Activated T-cell treated with anti-CD3 and anti-CD28 coated beads for 4 hours (primary cell): ENCODE measurements at regions not wholly inside any gene's neighbourhood (a gene's known extent, or its start where the extent isn't known, plus 50 kb on each side); places are given as distances from the start of the nearest gene placed in this dataset.

Experiments used
- DNase-seq: peaks from one replicate; pipeline ENCODE4 v3.0.0-alpha.2; 2020

GRCh38 chrX:107502316-107502715, 52.9 kb downstream of the FRMPD3 start:
- DNase-seq, result no peak

GRCh38 chrX:107504006-107504405, 54.6 kb downstream of the FRMPD3 start:
- DNase-seq, result no peak

- DNase-seq, result no peak
Measured at GRCh38 chrX:107505223-107505622, 55.8 kb downstream of the FRMPD3 start.

GRCh38 chrX:107506596-107507031, 57.2 kb downstream of the FRMPD3 start:
- no peak for DNase-seq

- no peak for DNase-seq
Measured at GRCh38 chrX:107507093-107507743, 57.8 kb downstream of the FRMPD3 start.

GRCh38 chrX:107507744-107508117, 58.3 kb downstream of the FRMPD3 start:
- no peak for DNase-seq

GRCh38 chrX:107508925-107509324, 59.5 kb downstream of the FRMPD3 start:
- DNase-seq, result no peak

- no peak for DNase-seq
Measured at GRCh38 chrX:107514944-107515343, 65.5 kb downstream of the FRMPD3 start.

- no peak for DNase-seq
Measured at GRCh38 chrX:107521877-107522586, 72.6 kb downstream of the FRMPD3 start.

GRCh38 chrX:107522901-107523300, 73.4 kb downstream of the FRMPD3 start:
- no peak for DNase-seq

- DNase-seq, result no peak
Measured at GRCh38 chrX:107526141-107526540, 76.7 kb downstream of the FRMPD3 start.

GRCh38 chrX:107530141-107530540, 80.7 kb downstream of the FRMPD3 start:
- DNase-seq, result no peak

- peak; percentile 0 for DNase-seq
Measured at GRCh38 chrX:107537815-107538214, 88.4 kb downstream of the FRMPD3 start.

GRCh38 chrX:107541244-107541643, 87.1 kb upstream of the PRPS1 start:
- DNase-seq, result no peak

GRCh38 chrX:107542040-107542439, 86.3 kb upstream of the PRPS1 start:
- no peak for DNase-seq

GRCh38 chrX:107542500-107542899, 85.8 kb upstream of the PRPS1 start:
- no peak for DNase-seq

- DNase-seq, result no peak
Measured at GRCh38 chrX:107547621-107548020, 80.7 kb upstream of the PRPS1 start.

GRCh38 chrX:107548775-107549174, 79.5 kb upstream of the PRPS1 start:
- no peak for DNase-seq

- no peak for DNase-seq
Measured at GRCh38 chrX:107549504-107549903, 78.8 kb upstream of the PRPS1 start.

GRCh38 chrX:107551546-107551945, 76.8 kb upstream of the PRPS1 start:
- DNase-seq, result no peak

GRCh38 chrX:107552930-107553329, 75.4 kb upstream of the PRPS1 start:
- no peak for DNase-seq

- DNase-seq, result no peak
Measured at GRCh38 chrX:107556967-107557366, 71.3 kb upstream of the PRPS1 start.

- DNase-seq, result no peak
Measured at GRCh38 chrX:107559506-107559905, 68.8 kb upstream of the PRPS1 start.

- DNase-seq, result no peak
Measured at GRCh38 chrX:107560041-107560440, 68.3 kb upstream of the PRPS1 start.

- no peak for DNase-seq
Measured at GRCh38 chrX:107560980-107561379, 67.3 kb upstream of the PRPS1 start.
